ENCODE measurements at regions not wholly inside any gene's neighbourhood (a gene's known extent, or its start where the extent isn't known, plus 50 kb on each side); places are given as distances from the start of the nearest gene placed in this dataset.

GRCh38 chr6:137740091-137740755 lies 126.8 kb upstream of the TNFAIP3 start:
- Histone ChIP-seq H3K27me3 (replicated peaks; ENCODE audit: insufficient read depth, low read length) (no peaks in the 10 kb centered on the region), H3F3A (ENCODE audit: insufficient read depth, low read length) (peaks cover 17% of the 10 kb centered on the region), H3K27ac (ENCODE audit: low read length) (no peak overlapping the region), H4K20me1 (ENCODE audit: insufficient read depth, low read length) (no peaks in the 10 kb centered on the region), H3K36me3 (replicated peaks; ENCODE audit: insufficient read depth, low read length) (no peaks in the 10 kb centered on the region), H3K9me3 (replicated peaks; ENCODE audit: insufficient read depth, low read length) (no peaks in the 10 kb centered on the region), H2AFZ (ENCODE audit: low read length) (no peak overlapping the region), H3K9ac (ENCODE audit: low read length) (no peak overlapping the region), H3K4me3 (ENCODE audit: low read length) (no peak overlapping the region), H3K4me2 (ENCODE audit: low read depth, low read length) (no peak overlapping the region), H3K4me1 (ENCODE audit: low read length) (peaks cover 25% of the 10 kb centered on the region), H3K9me2 (replicated peaks; ENCODE audit: insufficient read depth, low read length) (no peaks in the 10 kb centered on the region), H3K79me2 (ENCODE audit: low read length) (no peaks in the 10 kb centered on the region)
- TF ChIP-seq CTCF (IDR thresholded peaks at IDR 0.05; ENCODE audit: low read length) (no peak), EZH2 (optimal IDR thresholded peaks at IDR 0.05; ENCODE audit: low read depth, low read length) (no peak), EZH2phosphoT487 (IDR thresholded peaks at IDR 0.05; ENCODE audit: low read length) (no peak)
- DNase-seq, result no peak

GRCh38 chr6:137740967-137741761 lies 125.9 kb upstream of the TNFAIP3 start:
- no peak overlapping the region for H3K9ac ChIP-seq (ENCODE audit: low read length)
- H3K9me2 ChIP-seq (replicated peaks; ENCODE audit: insufficient read depth, low read length), result no peaks in the 10 kb centered on the region
- no peaks in the 10 kb centered on the region for H3K36me3 ChIP-seq (replicated peaks; ENCODE audit: insufficient read depth, low read length)
- H3F3A ChIP-seq (ENCODE audit: insufficient read depth, low read length), result peaks cover 10% of the 10 kb centered on the region
- DNase-seq, result no peak
- no peaks in the 10 kb centered on the region for H3K79me2 ChIP-seq (ENCODE audit: low read length)
- H3K27ac ChIP-seq (ENCODE audit: low read length), result no peak overlapping the region
- no peaks in the 10 kb centered on the region for H4K20me1 ChIP-seq (ENCODE audit: insufficient read depth, low read length)
- H3K4me2 ChIP-seq (ENCODE audit: low read depth, low read length), result no peak overlapping the region
- H3K4me1 ChIP-seq (ENCODE audit: low read length), result peaks cover 16% of the 10 kb centered on the region
- no peaks in the 10 kb centered on the region for H3K27me3 ChIP-seq (replicated peaks; ENCODE audit: insufficient read depth, low read length)
- H3K9me3 ChIP-seq (replicated peaks; ENCODE audit: insufficient read depth, low read length), result no peaks in the 10 kb centered on the region
- no peak for TF ChIP-seq EZH2 (optimal IDR thresholded peaks at IDR 0.05; ENCODE audit: low read depth, low read length)
- 0 out of 2 replicates have a peak, but pooled peaks have one; percentile 12 for TF ChIP-seq CTCF (IDR thresholded peaks at IDR 0.05; ENCODE audit: low read length)
- no peak overlapping the region for H2AFZ ChIP-seq (ENCODE audit: low read length)
- no peak overlapping the region for H3K4me3 ChIP-seq (ENCODE audit: low read length)

- H2AFZ ChIP-seq (ENCODE audit: low read length), result no peak overlapping the region
Observed at GRCh38 chr6:137743493-137743892, 123.6 kb upstream of the TNFAIP3 start.

More at GRCh38 chr6:137743493-137743892, 123.6 kb upstream of the TNFAIP3 start:
- Histone ChIP-seq H3K9me3 (replicated peaks; ENCODE audit: insufficient read depth, low read length) (no peaks in the 10 kb centered on the region), H3K4me3 (ENCODE audit: low read length) (no peak overlapping the region), H3K9ac (ENCODE audit: low read length) (no peak overlapping the region), H3F3A (ENCODE audit: insufficient read depth, low read length) (no peaks in the 10 kb centered on the region), H3K36me3 (replicated peaks; ENCODE audit: insufficient read depth, low read length) (no peaks in the 10 kb centered on the region), H3K27ac (ENCODE audit: low read length) (no peak overlapping the region), H3K4me1 (ENCODE audit: low read length) (peaks cover 11% of the 10 kb centered on the region; the same call in 1 of the 2 replicates), H3K27me3 (replicated peaks; ENCODE audit: insufficient read depth, low read length) (no peaks in the 10 kb centered on the region), H4K20me1 (ENCODE audit: insufficient read depth, low read length) (no peaks in the 10 kb centered on the region), H3K79me2 (ENCODE audit: low read length) (no peaks in the 10 kb centered on the region), H3K9me2 (replicated peaks; ENCODE audit: insufficient read depth, low read length) (no peaks in the 10 kb centered on the region), H3K4me2 (ENCODE audit: low read depth, low read length) (no peak overlapping the region)
- DNase-seq, result no peak
- TF ChIP-seq CTCF (IDR thresholded peaks at IDR 0.05; ENCODE audit: low read length) (no peak), EZH2 (optimal IDR thresholded peaks at IDR 0.05; ENCODE audit: low read depth, low read length) (no peak), EZH2phosphoT487 (IDR thresholded peaks at IDR 0.05; ENCODE audit: low read length) (no peak)
